IPS-20b (cell line): ENCODE measurements at regions not wholly inside any gene's neighbourhood (a gene's known extent, or its start where the extent isn't known, plus 50 kb on each side); places are given as distances from the start of the nearest gene placed in this dataset.
"Not testable (repeated sequence)": the region's sequence is repeated elsewhere in the genome, so short reads cannot be mapped to it uniquely, and the experiment has no call there.

Source experiments
- H3K27ac ChIP-seq: one replicate; pipeline ENCODE4 v1.5.1; 2013; ENCODE audit warnings: low read length
- H3K27me3 ChIP-seq: 2 replicates; pipeline ENCODE4 v1.6.1; 2013; ENCODE audit warnings: mild to moderate bottlenecking, low read length, inconsistent platforms; ENCODE audit not compliant: insufficient read depth
- H3K36me3 ChIP-seq: 2 replicates; pipeline ENCODE4 v1.6.1; 2013; ENCODE audit warnings: low read depth, mild to moderate bottlenecking, inconsistent platforms, low read length, moderate library complexity; ENCODE audit not compliant: insufficient read depth
- H3K4me1 ChIP-seq: 2 replicates; pipeline ENCODE4 v1.6.1; 2013; ENCODE audit warnings: mild to moderate bottlenecking, control low read depth, inconsistent platforms, low read length, moderate library complexity; ENCODE audit not compliant: insufficient read depth
- H3K4me3 ChIP-seq: 2 replicates; pipeline ENCODE4 v1.5.1; 2013; ENCODE audit warnings: mild to moderate bottlenecking, low read length, inconsistent platforms
- H3K9ac ChIP-seq: 2 replicates; pipeline ENCODE4 v1.6.1; 2013; ENCODE audit warnings: low read depth, mild to moderate bottlenecking, inconsistent platforms, low read length, moderate library complexity
- H3K9me3 ChIP-seq: 2 replicates; pipeline ENCODE4 v1.6.1; 2013; ENCODE audit warnings: mild to moderate bottlenecking, low read depth, low read length, inconsistent platforms; ENCODE audit not compliant: insufficient read depth

GRCh38 chr7:124099585-124099984 lies 66.7 kb upstream of the TMEM229A start:
- not testable (repeated sequence) for H3K27ac ChIP-seq, H3K9ac ChIP-seq, H3K27me3 ChIP-seq, H3K36me3 ChIP-seq, H3K4me1 ChIP-seq, H3K4me3 ChIP-seq
- H3K9me3 ChIP-seq = peaks cover 13% of the 10 kb centered on the region

- no peak overlapping the region for H3K9ac ChIP-seq
- H3K36me3 ChIP-seq = no peaks in the 10 kb centered on the region
- no peak overlapping the region for H3K4me3 ChIP-seq
- no peaks in the 10 kb centered on the region for H3K9me3 ChIP-seq
- no peaks in the 10 kb centered on the region for H3K4me1 ChIP-seq
- H3K27ac ChIP-seq = no peak overlapping the region
- H3K27me3 ChIP-seq = no peaks in the 10 kb centered on the region
Observed at GRCh38 chr7:124089621-124090020, 56.8 kb upstream of the TMEM229A start.

GRCh38 chr7:124088590-124088989 lies 55.7 kb upstream of the TMEM229A start:
- Histone ChIP-seq H3K36me3 (no peaks in the 10 kb centered on the region), H3K9ac (no peak overlapping the region), H3K9me3 (no peaks in the 10 kb centered on the region), H3K27ac (no peak overlapping the region), H3K27me3 (no peaks in the 10 kb centered on the region), H3K4me1 (no peaks in the 10 kb centered on the region), H3K4me3 (no peak overlapping the region)

GRCh38 chr7:124086843-124087242 lies 54.0 kb upstream of the TMEM229A start:
- Histone ChIP-seq H3K4me3 (no peak overlapping the region), H3K9ac (no peak overlapping the region), H3K9me3 (no peaks in the 10 kb centered on the region), H3K27ac (no peak overlapping the region), H3K4me1 (no peaks in the 10 kb centered on the region), H3K36me3 (no peaks in the 10 kb centered on the region), H3K27me3 (no peaks in the 10 kb centered on the region)

GRCh38 chr7:124085179-124085578 lies 52.3 kb upstream of the TMEM229A start:
- Histone ChIP-seq H3K9ac (no peak overlapping the region), H3K27ac (no peak overlapping the region), H3K9me3 (no peaks in the 10 kb centered on the region), H3K4me3 (no peak overlapping the region), H3K27me3 (no peaks in the 10 kb centered on the region), H3K4me1 (no peaks in the 10 kb centered on the region), H3K36me3 (no peaks in the 10 kb centered on the region)

- no peaks in the 10 kb centered on the region for H3K36me3 ChIP-seq
- H3K4me3 ChIP-seq = no peak overlapping the region
- no peaks in the 10 kb centered on the region for H3K4me1 ChIP-seq
- no peaks in the 10 kb centered on the region for H3K9me3 ChIP-seq
- no peak overlapping the region for H3K27ac ChIP-seq
- H3K9ac ChIP-seq = no peak overlapping the region
- no peaks in the 10 kb centered on the region for H3K27me3 ChIP-seq
Observed at GRCh38 chr7:124084024-124084423, 51.2 kb upstream of the TMEM229A start.
